ENCODE measurements at regions not wholly inside any gene's neighbourhood (a gene's known extent, or its start where the extent isn't known, plus 50 kb on each side); places are given as distances from the start of the nearest gene placed in this dataset.

DNA sequence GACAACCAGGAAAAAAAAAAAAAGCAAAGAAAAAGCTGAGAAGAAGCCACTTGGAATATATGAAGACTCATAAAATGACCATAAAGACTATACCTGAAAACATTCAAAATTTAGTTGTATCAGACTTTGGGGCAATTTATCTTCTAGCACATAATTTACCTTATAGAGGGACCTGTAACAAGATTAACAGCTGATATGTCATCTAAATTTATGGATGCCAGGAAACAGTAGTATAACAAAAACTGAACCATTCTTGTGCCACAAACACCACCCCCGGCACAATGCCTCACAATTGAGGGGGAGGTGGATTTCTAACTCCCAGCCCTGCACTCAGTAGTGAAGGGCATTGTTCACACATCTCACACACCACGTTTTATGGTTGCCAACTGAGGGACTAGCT is 1352.0 kb downstream of the BRINP3 start:
- no peak for TF ChIP-seq POLR2AphosphoS5 (IDR thresholded peaks at IDR 0.05; ENCODE audit: borderline replicate concordance, low read depth, low read length)
- no peak for TF ChIP-seq EZH2 (IDR thresholded peaks at IDR 0.05)

Data from SK-N-MC (cell line).